Neuron (in vitro differentiated cells): ENCODE measurements at regions not wholly inside any gene's neighbourhood (a gene's known extent, or its start where the extent isn't known, plus 50 kb on each side); places are given as distances from the start of the nearest gene placed in this dataset.
"Not testable (repeated sequence)": the region's sequence is repeated elsewhere in the genome, so short reads cannot be mapped to it uniquely, and the experiment has no call there.

Experiments
- H2AFZ ChIP-seq: one replicate; pipeline ENCODE4 v1.6.1; 2013; ENCODE audit warnings: low read depth, mild to moderate bottlenecking, inconsistent platforms, low read length, moderate library complexity
- H3K27me3 ChIP-seq: one replicate; pipeline ENCODE4 v1.6.1; 2013; ENCODE audit warnings: low read length; ENCODE audit not compliant: insufficient read depth
- H3K36me3 ChIP-seq: one replicate; pipeline ENCODE4 v1.6.1; 2013; ENCODE audit warnings: low read length; ENCODE audit not compliant: insufficient read depth
- H3K4me1 ChIP-seq: one replicate; pipeline ENCODE4 v1.6.1; 2013; ENCODE audit warnings: low read length; ENCODE audit not compliant: insufficient read depth
- H3K4me3 ChIP-seq: 2 replicates; pipeline ENCODE4 v1.5.1; 2013; ENCODE audit warnings: mild to moderate bottlenecking, low read length, moderate library complexity
- H3K9me3 ChIP-seq: one replicate; pipeline ENCODE4 v1.6.1; 2013; ENCODE audit warnings: low read length

GRCh38 chr20:40634891-40635290, 54.1 kb downstream of the MAFB start:
- Histone ChIP-seq H3K4me3 (no peak overlapping the region), H2AFZ (no peak overlapping the region)

GRCh38 chr20:40633123-40633850, 55.7 kb downstream of the MAFB start:
- no peak overlapping the region for H3K4me3 ChIP-seq
- H3K36me3 ChIP-seq = no peaks in the 10 kb centered on the region
- no peaks in the 10 kb centered on the region for H3K4me1 ChIP-seq
- peaks cover 4% of the 10 kb centered on the region for H3K27me3 ChIP-seq
- no peaks in the 10 kb centered on the region for H3K9me3 ChIP-seq
- no peak overlapping the region for H2AFZ ChIP-seq

More at GRCh38 chr20:40634891-40635290, 54.1 kb downstream of the MAFB start:
- no peaks in the 10 kb centered on the region for H3K4me1 ChIP-seq
- H3K36me3 ChIP-seq = no peaks in the 10 kb centered on the region
- H3K9me3 ChIP-seq = no peaks in the 10 kb centered on the region
- H3K27me3 ChIP-seq = peaks cover 4% of the 10 kb centered on the region

GRCh38 chr20:40632346-40632976, 56.6 kb downstream of the MAFB start:
- Histone ChIP-seq H2AFZ (no peak overlapping the region), H3K4me3 (no peak overlapping the region), H3K9me3 (no peaks in the 10 kb centered on the region), H3K4me1 (no peaks in the 10 kb centered on the region), H3K27me3 (peaks cover 4% of the 10 kb centered on the region), H3K36me3 (no peaks in the 10 kb centered on the region)

- H3K36me3 ChIP-seq = no peaks in the 10 kb centered on the region
- H3K9me3 ChIP-seq = no peaks in the 10 kb centered on the region
- H3K4me1 ChIP-seq = no peaks in the 10 kb centered on the region
- no peak overlapping the region for H3K4me3 ChIP-seq
- peaks cover 4% of the 10 kb centered on the region for H3K27me3 ChIP-seq
- no peak overlapping the region for H2AFZ ChIP-seq
Measured at GRCh38 chr20:40631119-40631631, 57.9 kb downstream of the MAFB start.

GRCh38 chr20:40630713-40631112, 58.3 kb downstream of the MAFB start:
- Histone ChIP-seq H3K36me3 (no peaks in the 10 kb centered on the region), H2AFZ (no peak overlapping the region), H3K27me3 (peaks cover 4% of the 10 kb centered on the region), H3K9me3 (no peaks in the 10 kb centered on the region), H3K4me1 (no peaks in the 10 kb centered on the region), H3K4me3 (no peak overlapping the region)

GRCh38 chr20:40630099-40630498, 58.9 kb downstream of the MAFB start:
- Histone ChIP-seq H3K27me3 (peaks cover 4% of the 10 kb centered on the region), H3K4me3 (no peak overlapping the region), H2AFZ (no peak overlapping the region), H3K9me3 (no peaks in the 10 kb centered on the region), H3K36me3 (no peaks in the 10 kb centered on the region), H3K4me1 (no peaks in the 10 kb centered on the region)

GRCh38 chr20:40628877-40629276, 60.2 kb downstream of the MAFB start:
- Histone ChIP-seq H3K9me3 (no peaks in the 10 kb centered on the region), H3K36me3 (no peaks in the 10 kb centered on the region), H3K4me1 (no peaks in the 10 kb centered on the region), H3K4me3 (no peak overlapping the region), H3K27me3 (peaks cover 4% of the 10 kb centered on the region), H2AFZ (no peak overlapping the region)

- H3K4me1 ChIP-seq, H2AFZ ChIP-seq, H3K27me3 ChIP-seq, H3K9me3 ChIP-seq, H3K36me3 ChIP-seq, H3K4me3 ChIP-seq: not testable (repeated sequence)
Measured at GRCh38 chr20:40619053-40619452, 70.0 kb downstream of the MAFB start.

GRCh38 chr20:40617594-40617993, 71.4 kb downstream of the MAFB start:
- H2AFZ ChIP-seq = no peak overlapping the region
- H3K27me3 ChIP-seq = no peaks in the 10 kb centered on the region
- no peak overlapping the region for H3K4me3 ChIP-seq
- H3K36me3 ChIP-seq = no peaks in the 10 kb centered on the region
- H3K4me1 ChIP-seq = no peaks in the 10 kb centered on the region
- H3K9me3 ChIP-seq = no peaks in the 10 kb centered on the region

GRCh38 chr20:40612837-40613236, 76.2 kb downstream of the MAFB start:
- Histone ChIP-seq H3K9me3 (no peaks in the 10 kb centered on the region), H3K4me1 (no peaks in the 10 kb centered on the region), H3K27me3 (no peaks in the 10 kb centered on the region), H3K4me3 (no peak overlapping the region), H2AFZ (no peak overlapping the region), H3K36me3 (no peaks in the 10 kb centered on the region)

- Histone ChIP-seq H3K36me3 (no peaks in the 10 kb centered on the region), H3K4me3 (no peak overlapping the region), H3K4me1 (no peaks in the 10 kb centered on the region), H3K27me3 (no peaks in the 10 kb centered on the region), H2AFZ (no peak overlapping the region), H3K9me3 (no peaks in the 10 kb centered on the region)
Measured at GRCh38 chr20:40612247-40612646, 76.8 kb downstream of the MAFB start.

- no peak overlapping the region for H2AFZ ChIP-seq
- H3K9me3 ChIP-seq = no peaks in the 10 kb centered on the region
- no peaks in the 10 kb centered on the region for H3K4me1 ChIP-seq
- H3K36me3 ChIP-seq = no peaks in the 10 kb centered on the region
- H3K4me3 ChIP-seq = no peak overlapping the region
- H3K27me3 ChIP-seq = no peaks in the 10 kb centered on the region
Measured at GRCh38 chr20:40610730-40611129, 78.3 kb downstream of the MAFB start.

- Histone ChIP-seq H3K27me3 (no peaks in the 10 kb centered on the region), H3K36me3 (no peaks in the 10 kb centered on the region), H3K4me3 (no peak overlapping the region), H2AFZ (no peak overlapping the region), H3K4me1 (no peaks in the 10 kb centered on the region), H3K9me3 (no peaks in the 10 kb centered on the region)
Measured at GRCh38 chr20:40607927-40608326, 81.1 kb downstream of the MAFB start.
